Loucy (cell line): ENCODE measurements at regions not wholly inside any gene's neighbourhood (a gene's known extent, or its start where the extent isn't known, plus 50 kb on each side); places are given as distances from the start of the nearest gene placed in this dataset.
A peak's percentile ranks its signal among the peaks of the same experiment; 100 is the strongest.

ENCODE experiments used
- H2AFZ ChIP-seq: fragments of 200-600 bp; sonication (generic); 2 replicates; pipeline ENCODE4 v1.6.0; 2016; ENCODE audit warnings: antibody characterized with exemption, mild to moderate bottlenecking, low read length, moderate library complexity
- H3F3A ChIP-seq: fragments of 200-600 bp; 2 replicates; pipeline ENCODE4 v1.6.0; 2016; ENCODE audit warnings: antibody characterized with exemption, low read depth, mild to moderate bottlenecking
- H3K27me3 ChIP-seq: fragments of 200-600 bp; sonication (generic); 2 replicates; pipeline ENCODE4 v1.6.1; 2014; ENCODE audit warnings: low read length, mild to moderate bottlenecking; ENCODE audit not compliant: insufficient read depth, poor library complexity, severe bottlenecking
- H3K36me3 ChIP-seq: fragments of 200-600 bp; sonication (generic); 2 replicates; pipeline ENCODE4 v1.6.1; 2016; ENCODE audit warnings: low read length; ENCODE audit not compliant: insufficient read depth
- H3K4me1 ChIP-seq: fragments of 200-600 bp; sonication (generic); 2 replicates; pipeline ENCODE4 v1.5.1; 2014; ENCODE audit warnings: low read length, mild to moderate bottlenecking; ENCODE audit not compliant: insufficient read depth, poor library complexity, severe bottlenecking
- H3K4me2 ChIP-seq: fragments of 200-600 bp; sonication (generic); 2 replicates; pipeline ENCODE4 v1.6.0; 2014; ENCODE audit warnings: antibody characterized with exemption, low read length, low read depth, mild to moderate bottlenecking; ENCODE audit not compliant: poor library complexity, severe bottlenecking
- H3K4me3 ChIP-seq: fragments of 200-600 bp; sonication (generic); 2 replicates; pipeline ENCODE4 v1.5.1; 2014; ENCODE audit warnings: low read length, mild to moderate bottlenecking, mixed read lengths; ENCODE audit not compliant: poor library complexity, severe bottlenecking
- H3K79me2 ChIP-seq: fragments of 200-600 bp; sonication (generic); 2 replicates; pipeline ENCODE4 v1.6.1; 2014; ENCODE audit warnings: low read length; ENCODE audit not compliant: insufficient read depth
- H3K9ac ChIP-seq: fragments of 200-600 bp; sonication (generic); 2 replicates; pipeline ENCODE4 v1.6.0; 2014; ENCODE audit warnings: mild to moderate bottlenecking, low read depth, low read length, moderate library complexity; ENCODE audit not compliant: poor library complexity, severe bottlenecking
- H3K9me2 ChIP-seq: fragments of 200-600 bp; sonication (generic); replicated peaks from 2 replicates; pipeline ENCODE4 v1.6.1; 2016; ENCODE audit warnings: low read depth, low read length, mixed read lengths
- H3K9me3 ChIP-seq: fragments of 200-600 bp; sonication (generic); 2 replicates; pipeline ENCODE4 v1.6.1; 2014; ENCODE audit warnings: mild to moderate bottlenecking, antibody characterized with exemption, low read length, low read depth; ENCODE audit not compliant: insufficient read depth
- H4K20me1 ChIP-seq: fragments of 200-600 bp; sonication (generic); 2 replicates; pipeline ENCODE4 v1.6.0; 2014; ENCODE audit warnings: antibody characterized with exemption, low read length, mild to moderate bottlenecking; ENCODE audit not compliant: insufficient read depth, poor library complexity, severe bottlenecking
- EZH2phosphoT487 ChIP-seq: fragments of 200-600 bp; IDR thresholded peaks from 2 replicates; pipeline ENCODE4 v1.6.1; 2018; ENCODE audit warnings: antibody characterized with exemption, mild to moderate bottlenecking, moderate library complexity, borderline replicate concordance
- TF ChIP-seq, protein P1 (sequence below): fragments of 200-600 bp; sonication (generic); conservative IDR thresholded peaks from 2 replicates; pipeline ENCODE4 v1.5.1; 2014; ENCODE audit warnings: mild to moderate bottlenecking, antibody characterized with exemption, low read length

DNA sequence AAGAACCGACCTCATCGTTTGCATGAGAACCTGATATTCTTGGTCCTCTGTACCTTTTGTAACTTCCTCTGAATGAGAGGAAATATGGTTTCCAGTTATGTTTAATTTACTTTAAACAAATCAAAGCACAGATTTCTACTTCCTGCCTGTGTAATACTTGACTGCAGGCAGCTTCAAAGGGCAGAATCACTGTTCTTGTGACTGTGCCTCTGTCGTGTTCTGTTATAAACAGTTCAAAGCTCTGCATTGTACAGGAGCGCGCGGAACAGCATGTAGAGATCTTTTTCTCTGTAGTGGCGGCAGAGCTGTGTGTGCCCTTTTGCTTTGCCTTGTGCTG lies 73.2 kb upstream of the CLDN5 start:
- no peaks in the 10 kb centered on the region for H3K79me2 ChIP-seq
- H2AFZ ChIP-seq, result no peak overlapping the region
- no peaks in the 10 kb centered on the region for H3F3A ChIP-seq
- peak overlapping the region; percentile 3 for H3K4me2 ChIP-seq
- H3K9me2 ChIP-seq, result no peaks in the 10 kb centered on the region
- H3K36me3 ChIP-seq, result no peaks in the 10 kb centered on the region
- no peak for TF ChIP-seq EZH2phosphoT487
- TF ChIP-seq, protein P1, sequence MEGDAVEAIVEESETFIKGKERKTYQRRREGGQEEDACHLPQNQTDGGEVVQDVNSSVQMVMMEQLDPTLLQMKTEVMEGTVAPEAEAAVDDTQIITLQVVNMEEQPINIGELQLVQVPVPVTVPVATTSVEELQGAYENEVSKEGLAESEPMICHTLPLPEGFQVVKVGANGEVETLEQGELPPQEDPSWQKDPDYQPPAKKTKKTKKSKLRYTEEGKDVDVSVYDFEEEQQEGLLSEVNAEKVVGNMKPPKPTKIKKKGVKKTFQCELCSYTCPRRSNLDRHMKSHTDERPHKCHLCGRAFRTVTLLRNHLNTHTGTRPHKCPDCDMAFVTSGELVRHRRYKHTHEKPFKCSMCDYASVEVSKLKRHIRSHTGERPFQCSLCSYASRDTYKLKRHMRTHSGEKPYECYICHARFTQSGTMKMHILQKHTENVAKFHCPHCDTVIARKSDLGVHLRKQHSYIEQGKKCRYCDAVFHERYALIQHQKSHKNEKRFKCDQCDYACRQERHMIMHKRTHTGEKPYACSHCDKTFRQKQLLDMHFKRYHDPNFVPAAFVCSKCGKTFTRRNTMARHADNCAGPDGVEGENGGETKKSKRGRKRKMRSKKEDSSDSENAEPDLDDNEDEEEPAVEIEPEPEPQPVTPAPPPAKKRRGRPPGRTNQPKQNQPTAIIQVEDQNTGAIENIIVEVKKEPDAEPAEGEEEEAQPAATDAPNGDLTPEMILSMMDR, result no peak
- no peaks in the 10 kb centered on the region for H3K9me3 ChIP-seq
- no peak overlapping the region for H3K9ac ChIP-seq
- H3K4me1 ChIP-seq, result peaks cover 17% of the 10 kb centered on the region
- no peaks in the 10 kb centered on the region for H4K20me1 ChIP-seq
- no peaks in the 10 kb centered on the region for H3K27me3 ChIP-seq
- no peak overlapping the region for H3K4me3 ChIP-seq

DNA sequence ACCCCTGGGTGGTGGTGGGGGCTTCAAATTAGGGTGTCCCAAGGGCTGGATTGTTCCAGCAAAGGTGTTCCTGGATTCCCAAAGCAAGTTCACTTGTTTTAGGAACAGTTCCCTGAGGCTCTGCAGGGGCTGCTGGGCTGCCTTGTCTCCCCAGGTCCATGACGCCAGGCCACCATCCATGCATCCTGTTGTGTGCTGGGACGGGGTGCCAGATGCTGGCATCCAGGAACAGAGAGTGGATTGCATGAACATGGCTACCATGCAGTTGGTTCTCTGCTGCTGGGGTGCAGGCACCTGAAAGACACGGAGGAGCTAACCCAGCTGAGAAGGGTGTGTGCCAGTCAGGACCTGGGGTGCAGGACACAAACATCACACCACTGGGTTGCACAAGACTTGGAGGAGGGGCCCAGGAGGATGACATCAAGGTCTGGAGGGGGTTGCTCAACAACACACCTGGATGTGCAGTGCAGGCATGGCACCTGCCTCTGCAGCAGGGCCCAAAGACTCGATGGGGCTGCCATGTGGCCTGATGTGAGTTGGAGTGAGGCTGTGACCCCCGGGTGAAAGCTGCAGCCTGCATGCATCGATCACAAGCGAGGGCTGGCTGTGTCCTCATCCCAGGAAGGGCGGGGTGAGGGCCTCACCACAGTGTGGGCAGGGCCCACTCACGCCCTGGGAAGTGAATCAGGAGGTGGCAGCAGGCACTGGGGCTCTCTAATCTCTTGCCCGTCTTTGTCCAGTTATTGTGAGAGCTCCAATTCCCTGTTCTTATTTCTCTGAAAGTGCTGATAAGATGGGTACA lies 74.0 kb upstream of the CLDN5 start:
- TF ChIP-seq EZH2phosphoT487, result no peak
- TF ChIP-seq, protein P1, result no peak
- Histone ChIP-seq H3K79me2 (no peaks in the 10 kb centered on the region), H3K9me2 (no peaks in the 10 kb centered on the region), H3K4me3 (no peak overlapping the region), H3K4me1 (peaks cover 17% of the 10 kb centered on the region), H3K9ac (no peak overlapping the region), H3F3A (no peaks in the 10 kb centered on the region), H3K27me3 (no peaks in the 10 kb centered on the region), H4K20me1 (no peaks in the 10 kb centered on the region), H3K36me3 (no peaks in the 10 kb centered on the region), H3K9me3 (no peaks in the 10 kb centered on the region), H3K4me2 (no peak overlapping the region), H2AFZ (no peak overlapping the region)

DNA sequence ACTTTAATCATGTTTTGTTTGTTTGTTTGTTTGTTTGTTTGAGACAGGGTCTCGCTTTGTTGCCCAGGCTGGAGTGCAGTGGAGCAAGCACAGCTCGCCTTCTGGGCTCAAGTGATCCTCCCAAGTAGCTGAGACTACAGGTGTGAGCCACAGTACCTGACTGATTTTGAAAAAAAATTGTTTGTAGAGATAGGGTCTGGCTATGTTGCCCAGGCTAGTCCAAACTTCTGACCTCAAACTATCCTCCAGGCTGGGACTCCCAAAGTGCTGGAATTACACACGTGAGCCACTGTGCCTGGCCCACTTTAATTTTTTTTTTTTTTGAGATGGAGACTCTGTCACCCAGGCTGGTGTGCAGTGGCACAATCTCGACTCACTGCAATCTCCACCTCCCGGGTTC lies 74.8 kb upstream of the CLDN5 start:
- H3K27me3 ChIP-seq, result no peaks in the 10 kb centered on the region
- no peak overlapping the region for H3K4me2 ChIP-seq
- no peaks in the 10 kb centered on the region for H4K20me1 ChIP-seq
- peaks cover 21% of the 10 kb centered on the region for H3K4me1 ChIP-seq
- no peaks in the 10 kb centered on the region for H3F3A ChIP-seq
- H2AFZ ChIP-seq, result no peak overlapping the region
- no peak overlapping the region for H3K4me3 ChIP-seq
- H3K9me2 ChIP-seq, result no peaks in the 10 kb centered on the region
- H3K9ac ChIP-seq, result no peak overlapping the region
- H3K79me2 ChIP-seq, result no peaks in the 10 kb centered on the region
- no peak for TF ChIP-seq EZH2phosphoT487
- TF ChIP-seq, protein P1, result no peak
- no peaks in the 10 kb centered on the region for H3K36me3 ChIP-seq
- no peaks in the 10 kb centered on the region for H3K9me3 ChIP-seq
